ENCODE measurements at regions not wholly inside any gene's neighbourhood (a gene's known extent, or its start where the extent isn't known, plus 50 kb on each side); places are given as distances from the start of the nearest gene placed in this dataset.
A peak's percentile ranks its signal among the peaks of the same experiment; 100 is the strongest.
"Not testable (repeated sequence)": the region's sequence is repeated elsewhere in the genome, so short reads cannot be mapped to it uniquely, and the experiment has no call there.

DNA sequence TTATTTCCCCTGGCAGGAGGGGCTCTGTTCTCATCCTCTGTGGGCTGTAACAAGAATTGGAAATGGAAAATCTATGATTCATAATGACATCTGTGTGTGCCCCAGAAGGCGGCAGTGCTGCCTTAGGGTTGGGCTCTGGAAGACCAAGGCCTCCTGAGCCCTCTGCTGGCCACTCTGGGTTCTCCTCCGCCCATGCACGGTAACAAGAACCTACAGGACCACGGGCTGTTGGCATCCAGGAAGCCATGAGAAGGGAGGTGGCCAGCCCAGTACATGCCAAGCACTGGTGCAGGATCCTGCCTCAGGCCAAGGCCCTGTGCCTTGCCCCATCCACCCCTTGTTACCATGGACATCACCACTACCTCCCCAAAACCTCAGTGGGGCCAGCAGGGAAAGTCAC lies 454.2 kb downstream of the TP53TG3F start:
- not testable (repeated sequence) for H3K27me3 Mint-ChIP-seq (ENCODE audit: low read depth); DNase-seq; H3K4me1 Mint-ChIP-seq (ENCODE audit: low read depth); H3K9me3 Mint-ChIP-seq; H3K36me3 Mint-ChIP-seq (ENCODE audit: insufficient read depth); H3K4me3 Mint-ChIP-seq; ATAC-seq

DNA sequence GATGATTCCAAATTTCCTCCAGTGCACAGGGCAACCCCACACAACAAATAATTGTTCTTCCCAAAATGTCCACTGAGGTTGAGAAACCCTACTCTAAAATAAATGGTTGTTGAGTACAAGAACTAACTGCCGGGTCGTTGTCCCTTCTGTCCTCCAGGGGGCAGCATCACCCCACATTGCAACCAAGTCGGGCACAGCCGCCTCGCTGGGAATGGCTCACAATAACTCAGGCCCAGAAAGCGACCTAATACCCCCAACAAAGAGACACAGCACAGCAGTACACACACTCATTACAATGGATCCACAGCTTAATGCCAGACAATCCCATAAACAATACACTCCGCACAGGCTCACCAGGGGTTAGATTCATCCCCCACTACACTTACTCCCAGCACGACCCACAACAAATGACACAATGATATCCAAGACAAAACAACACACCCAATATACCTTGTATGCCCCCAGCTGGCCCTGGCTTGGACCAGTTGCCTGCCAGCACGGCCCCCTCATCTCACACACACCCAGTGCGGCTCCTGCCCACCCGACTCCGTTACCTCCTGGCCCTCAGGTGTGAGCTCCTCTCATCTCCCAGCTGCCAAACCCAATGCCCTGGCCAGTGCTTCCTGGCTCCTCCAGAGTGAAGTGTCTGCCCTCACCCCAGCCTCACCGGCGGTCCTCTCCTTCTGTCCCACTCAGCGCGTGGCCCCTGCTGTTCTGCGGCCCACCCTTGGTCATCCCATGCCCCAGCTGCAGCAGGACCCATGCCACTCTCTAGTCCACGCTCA lies 461.5 kb downstream of the TP53TG3F start:
- H3K4me1 Mint-ChIP-seq (ENCODE audit: low read depth); H3K36me3 Mint-ChIP-seq (ENCODE audit: insufficient read depth); H3K27me3 Mint-ChIP-seq (ENCODE audit: low read depth); H3K4me3 Mint-ChIP-seq; H3K9me3 Mint-ChIP-seq; DNase-seq: not testable (repeated sequence)
- peak in 1 of 2 donors; percentile 53 for ATAC-seq

DNA sequence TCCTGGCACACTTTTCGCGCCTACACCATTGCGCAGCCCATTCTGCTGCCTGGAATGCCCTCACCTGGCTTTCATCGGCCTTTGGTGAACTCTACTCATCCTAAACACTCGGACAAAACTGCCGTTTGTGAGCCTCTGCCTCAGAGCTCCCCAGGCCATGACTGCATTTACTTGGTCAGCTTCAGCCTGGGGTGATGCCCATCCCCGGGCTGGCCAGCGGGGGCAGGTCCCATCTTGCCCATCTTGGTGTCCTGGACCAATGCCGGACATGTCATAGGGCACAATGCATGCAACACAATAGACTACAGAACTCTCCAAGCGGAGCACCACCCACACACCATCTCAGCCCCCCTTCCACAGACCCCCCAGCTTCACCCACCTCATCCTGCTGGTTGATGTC lies 463.5 kb downstream of the TP53TG3F start:
- ATAC-seq, result not testable (repeated sequence)

DNA sequence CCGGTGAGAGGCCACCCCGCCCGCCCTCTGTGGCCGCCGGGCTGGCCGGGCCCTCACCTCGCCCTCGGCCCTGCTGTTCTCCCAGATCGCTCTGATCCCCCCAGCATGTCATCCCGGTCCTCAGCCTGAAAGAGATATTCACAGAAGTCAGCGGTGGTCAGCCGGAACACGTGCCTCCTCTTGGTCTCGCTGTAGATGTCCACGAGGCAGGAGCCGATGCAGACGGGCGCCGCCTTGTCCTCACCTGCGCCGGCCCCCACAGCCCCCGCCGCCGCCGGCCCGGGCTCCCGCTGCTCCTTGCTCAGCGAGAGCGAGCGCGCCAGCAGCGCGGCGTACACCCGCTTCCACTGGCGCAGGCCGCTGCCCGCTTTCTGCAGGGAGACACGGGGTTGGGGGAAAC lies 468.6 kb downstream of the TP53TG3F start:
- H3K4me3 Mint-ChIP-seq; ATAC-seq; H3K27me3 Mint-ChIP-seq (ENCODE audit: low read depth); H3K36me3 Mint-ChIP-seq (ENCODE audit: insufficient read depth); H3K4me1 Mint-ChIP-seq (ENCODE audit: low read depth); DNase-seq; H3K9me3 Mint-ChIP-seq: not testable (repeated sequence)

More for the DNA sequence above, 463.5 kb downstream of the TP53TG3F start:
- not testable (repeated sequence) for H3K9me3 Mint-ChIP-seq; H3K36me3 Mint-ChIP-seq (ENCODE audit: insufficient read depth); H3K4me3 Mint-ChIP-seq; DNase-seq; H3K27me3 Mint-ChIP-seq (ENCODE audit: low read depth); H3K4me1 Mint-ChIP-seq (ENCODE audit: low read depth)

DNA sequence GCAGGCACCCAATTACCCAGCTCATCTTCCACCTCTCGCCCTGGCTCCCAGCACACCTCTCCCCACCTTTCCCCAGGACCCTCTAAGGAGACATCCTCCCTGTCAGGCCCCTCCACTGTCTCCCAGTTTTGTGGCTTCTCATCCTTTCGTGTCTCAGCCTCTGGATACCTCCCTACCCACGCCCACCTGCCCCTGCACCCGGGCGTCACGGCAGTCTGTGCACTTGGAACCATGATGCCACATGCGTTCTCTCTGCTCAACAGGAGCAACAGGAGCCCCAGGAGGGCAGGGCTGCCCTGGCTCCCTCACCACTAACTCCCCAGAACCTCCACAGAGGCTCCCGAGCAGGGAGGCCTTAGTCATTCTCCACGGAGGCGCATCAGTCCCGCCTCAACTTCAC lies 472.8 kb downstream of the TP53TG3F start:
- not testable (repeated sequence) for H3K36me3 Mint-ChIP-seq (ENCODE audit: insufficient read depth); H3K4me3 Mint-ChIP-seq; H3K27me3 Mint-ChIP-seq (ENCODE audit: low read depth); H3K4me1 Mint-ChIP-seq (ENCODE audit: low read depth); ATAC-seq; DNase-seq; H3K9me3 Mint-ChIP-seq

DNA sequence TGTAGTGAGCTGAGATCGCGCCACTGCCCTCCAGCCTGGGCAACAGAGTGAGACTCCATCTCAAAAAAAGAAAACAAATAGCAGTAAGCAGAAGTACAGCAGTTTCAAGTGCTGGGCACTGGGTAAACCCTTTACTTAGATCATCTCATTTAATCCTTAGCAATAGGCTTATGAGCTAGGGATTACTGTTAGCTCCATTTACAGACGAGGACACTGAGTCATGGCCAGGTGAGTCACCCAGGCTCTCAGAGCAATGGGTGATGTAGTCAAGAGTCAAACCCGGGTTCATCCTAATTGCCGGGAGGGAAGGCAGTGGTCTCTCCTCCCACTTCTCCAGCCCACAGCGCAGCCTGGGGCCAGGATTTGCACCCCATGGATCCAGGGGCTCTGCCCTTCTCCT lies 473.6 kb downstream of the TP53TG3F start:
- DNase-seq; ATAC-seq; H3K9me3 Mint-ChIP-seq; H3K36me3 Mint-ChIP-seq (ENCODE audit: insufficient read depth); H3K4me1 Mint-ChIP-seq (ENCODE audit: low read depth); H3K27me3 Mint-ChIP-seq (ENCODE audit: low read depth); H3K4me3 Mint-ChIP-seq: not testable (repeated sequence)

DNA sequence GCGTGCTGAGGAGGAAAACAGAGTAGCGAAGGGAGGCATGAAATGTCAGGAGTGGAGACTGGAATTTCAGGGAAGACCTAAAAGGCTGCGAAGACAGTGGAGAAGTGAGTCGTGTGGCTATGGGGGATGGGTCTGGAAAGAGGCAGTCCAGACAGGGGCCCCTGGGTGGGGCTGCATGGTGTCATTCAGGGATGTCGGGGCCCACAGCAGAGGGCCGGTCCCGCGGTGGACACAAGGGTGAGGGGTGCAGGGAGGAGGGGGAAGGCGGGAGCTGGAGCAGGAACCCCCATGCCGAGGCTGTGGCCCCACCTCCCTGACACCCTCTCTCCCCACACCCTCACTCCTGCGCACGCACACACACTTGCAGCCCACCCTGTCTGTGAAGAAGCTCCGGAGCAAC lies 476.4 kb downstream of the TP53TG3F start:
- DNase-seq, result not testable (repeated sequence)

DNA sequence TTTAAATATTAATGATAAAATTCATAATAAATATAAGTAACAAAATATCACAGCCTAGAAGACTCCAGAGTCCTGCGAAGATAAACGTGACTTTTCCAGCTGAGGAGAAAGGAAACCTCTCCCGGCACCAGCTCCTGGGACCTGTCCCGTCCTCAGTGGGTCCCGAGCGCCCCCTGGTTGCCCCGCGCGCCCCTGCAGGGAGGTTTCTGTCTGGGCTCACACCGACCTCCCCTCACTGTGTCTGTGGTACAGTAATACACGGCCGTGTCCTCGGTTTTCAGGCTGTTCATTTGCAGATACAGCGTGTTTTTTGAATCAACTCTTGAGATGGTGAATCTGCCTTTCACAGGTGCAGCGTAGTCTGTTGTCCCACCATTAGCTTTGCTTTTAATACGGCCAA lies 478.7 kb downstream of the TP53TG3F start:
- DNase-seq; H3K4me1 Mint-ChIP-seq (ENCODE audit: low read depth); H3K27me3 Mint-ChIP-seq (ENCODE audit: low read depth); H3K36me3 Mint-ChIP-seq (ENCODE audit: insufficient read depth); ATAC-seq; H3K9me3 Mint-ChIP-seq; H3K4me3 Mint-ChIP-seq: not testable (repeated sequence)

More for the DNA sequence above, 476.4 kb downstream of the TP53TG3F start:
- ATAC-seq; H3K4me1 Mint-ChIP-seq (ENCODE audit: low read depth); H3K9me3 Mint-ChIP-seq; H3K36me3 Mint-ChIP-seq (ENCODE audit: insufficient read depth); H3K4me3 Mint-ChIP-seq; H3K27me3 Mint-ChIP-seq (ENCODE audit: low read depth): not testable (repeated sequence)

DNA sequence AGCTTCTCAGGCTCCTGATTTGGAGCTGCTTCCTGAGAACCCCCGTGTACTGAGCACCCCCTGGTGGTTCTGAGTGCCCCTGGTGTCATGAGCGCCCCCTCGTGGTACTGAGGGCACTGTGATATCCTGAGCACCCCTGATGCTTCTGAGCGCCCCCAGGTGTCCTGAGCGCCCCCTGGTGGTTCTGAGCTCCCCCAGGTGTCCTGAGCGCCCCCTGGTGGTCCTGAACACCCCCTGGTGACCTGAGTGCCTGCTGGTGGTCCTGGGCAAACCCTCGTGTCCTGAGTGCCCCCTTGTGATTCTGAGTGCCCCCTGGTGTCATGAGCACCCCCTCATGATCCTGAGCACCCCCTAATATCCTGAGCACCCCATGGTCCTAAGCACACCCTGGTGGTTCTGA lies 502.1 kb downstream of the TP53TG3F start:
- not testable (repeated sequence) for H3K36me3 Mint-ChIP-seq (ENCODE audit: insufficient read depth)

DNA sequence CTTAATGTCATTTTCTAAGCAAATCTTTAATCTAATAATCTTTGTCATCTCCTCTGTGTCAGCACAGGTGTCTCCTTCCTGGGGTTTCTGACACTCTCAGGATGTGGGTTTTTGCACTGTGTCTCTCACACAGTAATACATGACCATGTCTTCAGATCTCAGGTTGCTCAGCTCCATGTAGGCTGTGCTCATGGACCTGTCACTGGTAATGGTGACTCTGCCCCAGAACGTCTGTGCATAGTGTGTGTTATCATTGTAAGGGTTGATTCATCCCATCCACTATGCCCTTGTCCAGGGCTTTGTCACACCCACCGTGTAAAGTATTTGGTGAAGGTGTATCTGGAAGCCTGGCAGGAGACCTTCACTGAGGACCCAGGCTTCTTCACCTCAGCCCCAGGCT lies 506.1 kb downstream of the TP53TG3F start:
- not testable (repeated sequence) for H3K36me3 Mint-ChIP-seq (ENCODE audit: insufficient read depth); DNase-seq; H3K4me3 Mint-ChIP-seq; H3K27me3 Mint-ChIP-seq (ENCODE audit: low read depth); H3K9me3 Mint-ChIP-seq; H3K4me1 Mint-ChIP-seq (ENCODE audit: low read depth)
- ATAC-seq, result peak in 1 of 2 donors; percentile 23

More for the DNA sequence above, 502.1 kb downstream of the TP53TG3F start:
- DNase-seq; ATAC-seq; H3K4me3 Mint-ChIP-seq; H3K27me3 Mint-ChIP-seq (ENCODE audit: low read depth); H3K4me1 Mint-ChIP-seq (ENCODE audit: low read depth); H3K9me3 Mint-ChIP-seq: not testable (repeated sequence)

DNA sequence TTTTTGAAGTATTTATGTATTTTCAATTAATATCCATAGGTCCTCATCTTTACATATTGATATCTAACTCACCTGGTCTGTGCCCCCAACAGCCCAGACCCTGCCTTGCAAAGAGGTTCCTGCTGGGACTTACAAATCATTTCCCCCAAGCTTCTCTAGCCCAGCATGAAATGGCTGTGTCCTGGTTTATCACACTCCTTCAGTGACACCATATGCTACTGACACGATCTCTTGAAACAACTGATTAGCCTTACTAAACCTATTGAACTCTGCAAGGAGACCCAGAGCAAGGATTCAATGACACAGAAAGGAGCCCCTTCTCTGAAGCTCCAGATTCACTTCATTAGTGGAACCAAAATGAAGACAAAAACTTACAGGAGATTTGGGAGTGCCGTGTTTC lies 507.4 kb downstream of the TP53TG3F start:
- H3K4me1 Mint-ChIP-seq (ENCODE audit: low read depth); H3K27me3 Mint-ChIP-seq (ENCODE audit: low read depth); ATAC-seq; DNase-seq; H3K9me3 Mint-ChIP-seq; H3K36me3 Mint-ChIP-seq (ENCODE audit: insufficient read depth); H3K4me3 Mint-ChIP-seq: not testable (repeated sequence)

DNA sequence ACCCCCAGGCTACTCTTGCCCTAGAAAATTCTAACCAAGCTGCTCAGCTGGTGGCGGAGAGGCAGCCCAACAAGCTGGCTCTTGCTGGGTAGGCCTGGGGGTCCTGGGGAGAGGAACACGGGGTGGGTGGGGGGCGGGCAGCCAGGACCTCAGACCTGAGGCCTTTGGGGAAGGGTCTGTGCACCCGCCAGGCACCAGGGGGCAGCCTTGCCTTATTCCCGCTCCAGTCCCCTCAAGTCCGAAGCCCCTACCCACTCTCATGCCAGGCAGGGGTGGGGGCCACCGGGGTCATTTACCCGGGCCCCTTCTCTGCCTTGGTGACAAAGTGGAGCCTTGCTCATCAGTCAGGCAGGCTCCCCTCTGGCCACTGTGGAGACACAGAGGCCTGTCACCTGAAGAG lies 515.1 kb downstream of the TP53TG3F start:
- not testable (repeated sequence) for ATAC-seq

DNA sequence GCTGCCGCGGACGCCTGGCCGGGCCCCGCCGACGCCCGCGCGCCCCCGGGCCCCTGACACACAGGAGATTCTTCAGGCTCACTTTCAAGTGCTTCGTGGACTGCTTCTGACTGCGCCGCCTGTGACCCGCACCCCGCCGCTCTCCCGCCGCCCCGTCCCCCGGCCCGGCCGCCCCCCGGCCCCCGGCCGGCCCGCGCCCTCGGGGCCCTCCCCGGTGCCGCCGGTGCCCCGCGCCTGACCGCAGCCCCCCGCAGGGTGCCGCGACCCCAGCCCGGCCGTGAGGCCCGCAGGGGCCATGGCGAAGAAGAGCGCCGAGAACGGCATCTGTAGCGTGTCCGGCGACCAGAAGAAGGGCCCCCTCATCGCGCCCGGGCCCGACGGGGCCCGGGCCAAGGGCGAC lies 516.3 kb downstream of the TP53TG3F start:
- not testable (repeated sequence) for ATAC-seq; H3K9me3 Mint-ChIP-seq; H3K4me1 Mint-ChIP-seq (ENCODE audit: low read depth); H3K36me3 Mint-ChIP-seq (ENCODE audit: insufficient read depth); H3K27me3 Mint-ChIP-seq (ENCODE audit: low read depth); DNase-seq; H3K4me3 Mint-ChIP-seq

More for the DNA sequence above, 515.1 kb downstream of the TP53TG3F start:
- not testable (repeated sequence) for H3K36me3 Mint-ChIP-seq (ENCODE audit: insufficient read depth); H3K27me3 Mint-ChIP-seq (ENCODE audit: low read depth); H3K4me3 Mint-ChIP-seq; DNase-seq; H3K4me1 Mint-ChIP-seq (ENCODE audit: low read depth); H3K9me3 Mint-ChIP-seq

DNA sequence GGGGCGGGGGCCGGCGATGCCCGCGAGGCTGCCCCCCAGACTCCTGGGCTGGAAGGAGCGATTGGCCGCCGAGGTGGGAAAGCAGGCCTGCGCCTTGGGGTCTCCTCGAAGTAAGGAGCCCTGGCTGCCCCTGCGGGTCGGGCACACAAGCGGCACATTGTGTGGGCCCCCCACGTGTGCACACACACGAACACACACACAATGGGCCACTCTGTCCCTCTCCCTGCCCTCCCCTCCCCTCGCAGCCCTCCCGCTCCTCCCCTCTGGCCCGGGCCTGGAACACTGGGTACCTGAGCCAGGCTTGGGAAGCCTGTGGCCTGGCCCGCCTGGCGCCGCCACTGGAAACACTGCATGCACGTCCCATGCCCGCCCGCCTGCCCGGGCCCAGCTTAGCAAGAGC lies 517.1 kb downstream of the TP53TG3F start:
- not testable (repeated sequence) for H3K4me1 Mint-ChIP-seq (ENCODE audit: low read depth); H3K36me3 Mint-ChIP-seq (ENCODE audit: insufficient read depth); DNase-seq; ATAC-seq; H3K27me3 Mint-ChIP-seq (ENCODE audit: low read depth); H3K9me3 Mint-ChIP-seq; H3K4me3 Mint-ChIP-seq

DNA sequence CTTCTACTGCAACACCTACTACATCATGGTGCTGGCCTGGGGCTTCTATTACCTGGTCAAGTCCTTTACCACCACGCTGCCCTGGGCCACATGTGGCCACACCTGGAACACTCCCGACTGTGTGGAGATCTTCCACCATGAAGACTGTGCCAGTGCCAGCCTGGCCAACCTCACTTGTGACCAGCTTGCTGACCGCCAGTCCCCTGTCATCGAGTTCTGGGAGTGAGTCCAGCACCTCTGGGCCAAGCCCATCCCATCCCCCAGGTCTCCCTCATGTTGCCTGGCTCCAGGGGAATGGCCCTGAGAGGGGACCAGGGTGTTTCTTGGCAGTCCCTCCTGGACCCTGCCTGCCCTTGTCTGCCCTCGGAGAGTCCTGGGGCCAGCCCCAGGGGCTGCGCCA lies 519.4 kb downstream of the TP53TG3F start:
- H3K27me3 Mint-ChIP-seq (ENCODE audit: low read depth); DNase-seq; H3K36me3 Mint-ChIP-seq (ENCODE audit: insufficient read depth); H3K9me3 Mint-ChIP-seq; H3K4me3 Mint-ChIP-seq; H3K4me1 Mint-ChIP-seq (ENCODE audit: low read depth); ATAC-seq: not testable (repeated sequence)

Measured in activated T-cell treated with anti-CD3 and anti-CD28 coated beads, Interleukin-2, amount 50 U/mL, for 4 hours (primary cell).